HPDE6-E6E7 (cell line): ENCODE measurements at regions not wholly inside any gene's neighbourhood (a gene's known extent, or its start where the extent isn't known, plus 50 kb on each side); places are given as distances from the start of the nearest gene placed in this dataset.
A peak's percentile ranks its signal among the peaks of the same experiment; 100 is the strongest.
"Not testable (repeated sequence)": the region's sequence is repeated elsewhere in the genome, so short reads cannot be mapped to it uniquely, and the experiment has no call there.

Source experiments
- DNase-seq: peaks from one replicate; pipeline ENCODE4 v3.0.0; 2011; ENCODE audit warnings: missing footprints; ENCODE audit errors: extremely low spot score

DNA sequence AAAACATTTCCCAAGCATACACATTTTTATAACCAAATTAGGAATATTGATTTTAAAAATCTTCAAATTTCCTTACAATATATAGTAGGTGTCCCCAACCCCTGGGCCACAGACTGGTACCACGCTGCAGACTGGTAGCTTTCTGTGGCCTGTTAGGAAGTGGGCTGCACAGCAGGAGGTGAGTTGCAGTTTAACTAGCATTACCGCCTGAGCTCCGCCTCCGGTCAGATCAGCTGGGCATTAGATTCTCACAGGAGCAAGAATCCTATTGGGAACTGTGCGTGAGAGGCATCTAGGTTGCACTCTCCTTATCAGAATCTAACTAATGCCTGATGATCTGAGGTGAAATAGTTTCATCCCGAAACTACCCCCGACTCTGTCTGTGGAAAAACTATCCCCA, 62.1 kb downstream of the ZWINT start:
- no peak for DNase-seq

DNA sequence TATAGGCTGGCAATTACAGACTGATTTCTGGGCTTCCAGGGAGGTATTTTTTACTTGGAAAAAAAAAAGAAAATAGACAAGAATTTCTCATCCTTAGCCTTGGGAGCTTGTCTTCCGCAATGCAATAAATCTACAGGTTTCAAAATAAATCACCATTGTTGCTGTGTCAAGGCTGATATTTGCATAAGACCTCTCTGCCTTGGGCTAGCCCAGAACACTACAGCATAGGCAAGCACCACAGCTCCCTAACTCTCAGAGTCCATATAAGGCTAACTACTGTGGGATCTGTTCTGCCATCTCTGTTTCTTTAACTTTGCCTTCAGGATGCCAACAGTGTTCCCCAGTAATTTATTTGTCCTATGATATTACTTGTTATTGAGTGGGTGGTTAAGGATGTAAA, 64.4 kb downstream of the ZWINT start:
- no peak for DNase-seq

DNA sequence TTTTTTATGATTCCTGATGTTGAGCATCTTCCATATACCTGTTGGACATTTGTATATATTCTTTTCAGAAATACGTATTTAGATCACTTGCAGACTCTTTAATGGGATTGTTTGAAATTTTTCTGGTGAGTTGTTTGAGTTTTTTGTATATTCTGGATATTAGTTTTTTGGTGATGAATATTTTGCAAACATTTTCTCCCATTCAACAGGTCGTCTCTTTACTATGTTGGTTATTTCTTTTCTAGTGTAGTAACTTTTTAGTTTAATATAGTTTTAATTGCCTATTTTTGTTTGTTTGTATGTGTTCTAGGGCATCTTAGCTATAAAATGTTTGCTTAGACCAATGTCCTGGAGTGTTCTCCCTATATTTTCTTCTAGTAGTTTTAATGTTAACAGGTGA, 72.7 kb downstream of the ZWINT start:
- DNase-seq = no peak

DNA sequence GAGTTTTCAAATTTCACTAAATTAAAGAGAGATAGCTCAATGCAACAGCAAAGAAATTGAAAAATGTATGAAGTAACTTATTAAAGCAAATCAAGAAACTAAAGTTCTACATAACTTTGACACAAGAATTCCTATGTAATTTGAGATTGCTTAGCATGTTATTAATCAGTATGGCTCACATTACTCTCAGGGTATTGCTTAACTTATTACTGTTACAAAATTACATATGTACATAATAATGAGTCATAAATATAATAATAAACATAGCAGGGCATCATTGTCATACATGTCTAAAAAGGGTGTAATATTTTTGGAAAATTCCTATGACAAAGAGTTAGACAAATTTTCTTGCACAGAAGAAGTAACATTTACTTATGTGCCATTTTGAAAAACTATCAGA, 75.0 kb downstream of the ZWINT start:
- no peak for DNase-seq

GRCh38 chr10:56279270-56279669, 81.8 kb downstream of the ZWINT start:
- DNase-seq = no peak

DNA sequence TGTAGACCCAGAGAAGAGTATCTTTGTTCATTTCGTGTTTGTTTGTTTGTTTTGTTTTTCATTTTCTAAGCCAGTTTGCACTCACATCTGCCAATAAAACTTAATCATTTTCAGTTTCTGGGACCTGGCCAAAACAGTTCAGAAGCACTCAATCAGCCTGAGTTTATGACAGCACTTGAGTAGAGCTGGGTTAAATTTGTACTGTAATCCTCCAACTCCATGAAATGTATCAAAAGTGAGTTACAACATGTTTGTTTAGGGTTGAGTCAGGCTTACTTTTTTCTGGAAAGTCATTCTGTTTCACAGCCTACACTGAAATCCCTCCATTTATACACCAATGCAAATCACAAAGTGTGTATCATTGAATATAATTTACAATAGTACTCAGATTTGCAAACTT, 91.9 kb downstream of the ZWINT start:
- DNase-seq = peak; percentile 3

DNA sequence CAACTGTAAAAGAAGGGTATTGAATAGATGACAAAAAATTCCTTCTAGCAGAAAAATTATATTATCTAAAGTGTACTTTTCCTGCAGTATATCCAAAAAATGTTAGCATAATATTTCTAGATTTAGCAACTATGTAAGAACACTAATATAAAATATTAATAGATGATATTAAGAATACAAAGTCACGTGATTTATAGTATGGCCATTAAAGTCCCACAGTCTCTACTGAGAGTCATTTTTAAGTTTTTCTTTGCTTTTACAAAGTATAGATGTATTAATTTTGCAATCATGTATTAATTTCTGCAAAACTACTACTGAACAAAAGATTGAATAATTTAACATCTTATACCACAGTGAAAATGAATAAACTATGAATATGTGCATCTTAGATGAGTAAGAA, 94.9 kb downstream of the ZWINT start:
- DNase-seq = no peak

DNA sequence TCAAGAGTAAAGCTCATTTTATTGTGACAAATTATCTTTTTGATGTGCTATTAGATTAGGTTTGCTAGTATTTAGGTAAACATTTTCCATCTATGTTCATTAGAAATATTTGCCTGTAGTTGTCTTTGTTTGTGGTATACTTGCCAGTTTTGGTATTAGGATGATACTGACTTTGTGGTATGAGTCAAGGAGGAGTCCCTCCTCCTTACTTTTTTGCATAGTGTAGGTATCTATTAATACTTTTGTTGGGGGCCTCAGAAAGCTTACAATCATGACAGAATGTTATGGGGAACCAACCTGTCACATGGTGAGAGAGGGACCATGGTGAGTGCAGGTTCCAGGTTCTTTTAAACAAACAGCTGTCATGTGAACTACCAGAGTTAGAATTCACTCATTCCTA, 102.1 kb downstream of the ZWINT start:
- DNase-seq = no peak

- DNase-seq = no peak
Measured at GRCh38 chr10:56258378-56258777, 102.7 kb downstream of the ZWINT start.

- DNase-seq = no peak
Measured at GRCh38 chr10:56255298-56255697, 105.8 kb downstream of the ZWINT start.

DNA sequence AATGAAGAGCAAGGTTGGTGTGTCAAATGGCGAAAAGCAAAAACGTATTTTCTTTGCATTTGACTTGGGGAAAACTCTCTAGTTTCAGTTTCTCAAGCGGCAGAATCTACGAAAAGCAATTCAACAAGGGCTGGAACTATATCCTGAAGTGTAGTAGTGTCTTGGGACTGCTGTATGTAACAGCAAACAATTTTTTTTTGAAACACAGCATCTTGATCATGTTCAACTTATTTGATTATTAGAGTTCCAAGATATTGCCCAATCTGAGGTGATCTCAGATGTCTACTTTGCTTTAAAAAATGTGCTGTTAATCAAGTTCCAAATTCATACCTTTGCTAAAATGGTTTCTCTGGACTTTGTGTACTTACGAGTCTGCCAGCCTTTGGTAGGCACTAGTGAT, 120.6 kb downstream of the ZWINT start:
- DNase-seq = no peak

DNA sequence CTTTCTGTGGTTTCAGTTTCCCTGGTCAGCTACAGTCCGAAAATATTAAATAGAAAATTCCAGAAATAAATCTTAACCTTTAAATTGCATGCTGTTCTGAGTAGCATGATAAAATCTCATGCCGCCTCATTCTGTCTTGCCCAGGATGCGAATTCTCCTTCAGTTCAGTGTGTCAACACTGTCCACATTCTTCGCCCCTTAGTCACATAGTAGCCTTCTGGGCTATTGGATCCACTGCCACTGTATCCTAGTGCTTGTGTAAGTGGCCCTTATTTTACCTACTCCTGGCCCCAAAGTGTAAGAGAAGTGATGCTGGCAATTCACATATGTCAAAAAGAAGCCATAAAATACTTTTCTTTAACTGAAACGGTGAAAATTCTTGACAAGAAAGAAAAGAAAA, 129.6 kb downstream of the ZWINT start:
- no peak for DNase-seq

DNA sequence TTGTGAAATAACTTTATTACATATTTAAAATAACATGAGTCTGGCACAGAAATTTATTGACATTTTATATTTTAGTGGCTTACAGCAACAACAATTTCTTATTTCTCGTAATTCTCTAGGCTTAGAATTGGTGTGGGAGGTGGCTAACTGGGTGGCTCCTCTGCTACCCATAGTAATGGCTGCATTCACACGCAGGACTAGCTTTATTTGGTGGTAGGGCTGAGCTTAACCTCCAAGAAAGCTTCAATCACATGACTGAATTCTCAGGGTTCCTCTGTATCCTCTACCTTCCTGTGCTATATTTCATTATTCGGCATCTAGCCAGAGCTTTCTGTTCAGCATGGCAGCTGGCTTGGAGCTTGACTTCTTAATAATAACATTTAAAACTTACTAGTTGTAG, 138.8 kb downstream of the ZWINT start:
- no peak for DNase-seq

DNA sequence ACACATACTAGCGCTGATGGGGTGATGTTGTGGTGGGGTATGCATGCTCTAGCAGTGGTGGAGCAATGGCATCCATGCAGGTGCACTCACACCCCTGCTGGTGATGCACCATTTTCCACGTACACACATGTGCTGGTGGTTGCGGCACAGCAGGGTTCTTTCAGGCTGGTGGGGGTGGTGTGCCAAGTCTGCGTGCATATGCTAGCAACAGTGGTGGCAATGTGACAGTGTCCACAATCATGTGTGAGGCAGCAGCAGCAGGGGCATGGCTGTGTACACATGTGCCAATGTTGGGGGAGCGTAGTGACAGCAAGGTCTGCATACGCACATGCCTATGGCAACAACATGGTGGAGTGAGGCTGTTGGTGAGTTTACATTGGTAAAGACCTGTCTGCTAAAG, 148.1 kb downstream of the ZWINT start:
- no peak for DNase-seq

GRCh38 chr10:56181607-56182006, 179.5 kb downstream of the ZWINT start:
- DNase-seq = no peak

- DNase-seq = no peak
Measured at GRCh38 chr10:56178210-56178609, 182.8 kb downstream of the ZWINT start.

- not testable (repeated sequence) for DNase-seq
Measured at GRCh38 chr10:56155091-56155513, 206.0 kb downstream of the ZWINT start.

DNA sequence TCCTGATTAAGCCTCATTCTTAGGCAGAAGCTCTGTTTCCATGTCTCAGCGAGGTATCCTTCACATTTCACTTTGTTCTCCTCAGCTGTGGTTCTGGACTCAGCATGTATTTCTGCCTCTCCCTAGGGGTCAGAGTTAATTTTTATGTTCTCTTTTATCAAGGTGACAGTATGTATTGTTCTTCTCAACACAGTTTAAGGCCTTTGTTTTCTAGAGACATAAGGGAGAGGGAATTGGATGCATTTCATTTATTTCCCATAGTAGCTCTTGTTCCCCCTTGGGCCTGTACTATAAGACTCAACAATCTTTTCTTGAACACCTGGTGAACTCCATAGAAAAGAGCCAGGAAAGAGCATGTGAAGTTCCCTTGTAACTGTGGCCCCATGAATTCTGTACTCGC, 214.3 kb downstream of the ZWINT start:
- no peak for DNase-seq

- no peak for DNase-seq
Measured at GRCh38 chr10:56142092-56142728, 218.8 kb downstream of the ZWINT start.

DNA sequence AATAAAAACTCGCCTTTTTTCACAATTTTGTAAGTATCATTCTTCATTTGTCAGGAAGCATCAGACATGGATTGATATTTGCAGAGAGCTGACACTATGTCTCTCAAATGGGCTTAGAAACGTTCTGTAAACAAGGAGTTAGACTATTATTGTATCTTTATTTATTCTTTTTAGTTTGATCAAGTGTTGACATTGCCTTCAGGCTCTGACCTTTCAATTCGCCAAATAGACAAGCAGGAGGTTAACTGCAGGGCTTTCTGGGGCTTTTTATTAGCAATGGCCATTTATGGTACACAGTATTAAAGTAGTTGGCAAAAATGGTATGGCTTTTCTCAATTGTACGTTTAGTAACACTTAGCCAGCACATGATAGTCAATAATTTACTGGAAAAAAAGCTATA, 221.7 kb downstream of the ZWINT start:
- DNase-seq = no peak

- DNase-seq = no peak
Measured at GRCh38 chr10:56135828-56136227, 225.2 kb downstream of the ZWINT start.

DNA sequence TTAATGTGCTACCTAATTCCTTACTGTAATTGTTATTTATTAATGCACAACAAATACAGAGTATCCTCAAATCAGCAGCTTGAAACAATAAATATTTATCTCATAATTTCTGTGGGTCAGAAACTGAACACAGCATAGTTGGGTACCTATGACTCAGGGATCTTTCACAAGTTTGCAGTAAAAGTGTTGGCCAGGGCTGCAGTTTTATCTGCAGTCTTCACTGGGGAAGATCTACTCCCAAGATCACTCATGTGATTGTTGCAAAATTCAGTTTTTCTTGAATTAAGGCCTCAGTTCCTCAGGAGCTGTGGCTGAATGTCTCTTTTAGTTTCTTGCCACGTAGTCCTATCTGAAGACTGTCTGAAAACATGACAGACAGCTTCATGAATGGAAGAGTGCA, 237.8 kb downstream of the ZWINT start:
- DNase-seq = no peak

DNA sequence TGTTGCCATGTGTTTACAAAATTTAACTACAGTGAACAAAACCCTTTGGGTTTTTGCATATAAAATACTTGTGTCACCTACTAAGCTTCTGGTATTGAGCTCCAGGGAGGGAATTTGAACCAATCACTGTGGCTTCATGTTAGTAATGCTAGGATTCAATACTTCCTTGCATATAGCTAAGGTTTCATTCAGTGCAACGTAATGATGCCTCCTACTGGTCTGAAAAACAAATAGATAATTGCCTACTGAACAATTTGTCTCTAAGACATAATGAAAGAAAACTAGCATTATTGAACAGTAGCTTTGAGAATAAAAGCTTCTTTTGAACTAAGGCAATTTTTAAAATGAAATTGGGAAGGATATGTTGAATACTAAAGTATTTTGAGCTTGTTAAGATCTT, 244.4 kb downstream of the ZWINT start:
- no peak for DNase-seq

DNA sequence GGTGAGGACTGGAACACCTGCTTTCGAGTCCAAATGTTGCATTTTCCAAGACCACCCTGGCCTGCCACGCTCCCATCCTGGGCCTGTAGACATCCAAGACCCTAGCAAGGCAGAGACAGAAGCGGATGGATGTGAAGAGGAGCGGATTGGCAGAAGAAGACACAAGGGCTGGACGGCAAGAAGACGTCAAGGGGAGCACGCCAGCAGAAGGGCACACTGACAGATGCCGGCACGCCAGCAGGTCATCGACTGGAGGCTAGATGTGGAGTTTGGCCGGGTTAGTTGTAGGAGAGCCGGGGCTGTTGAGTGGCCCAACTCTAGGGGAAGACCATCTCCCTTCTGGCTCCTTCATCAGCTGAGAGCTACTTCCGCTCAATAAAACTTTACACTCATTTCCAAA, 251.6 kb downstream of the ZWINT start:
- DNase-seq = no peak
